ENCODE measurements at regions not wholly inside any gene's neighbourhood (a gene's known extent, or its start where the extent isn't known, plus 50 kb on each side); places are given as distances from the start of the nearest gene placed in this dataset.
"Not testable (repeated sequence)": the region's sequence is repeated elsewhere in the genome, so short reads cannot be mapped to it uniquely, and the experiment has no call there.

DNA sequence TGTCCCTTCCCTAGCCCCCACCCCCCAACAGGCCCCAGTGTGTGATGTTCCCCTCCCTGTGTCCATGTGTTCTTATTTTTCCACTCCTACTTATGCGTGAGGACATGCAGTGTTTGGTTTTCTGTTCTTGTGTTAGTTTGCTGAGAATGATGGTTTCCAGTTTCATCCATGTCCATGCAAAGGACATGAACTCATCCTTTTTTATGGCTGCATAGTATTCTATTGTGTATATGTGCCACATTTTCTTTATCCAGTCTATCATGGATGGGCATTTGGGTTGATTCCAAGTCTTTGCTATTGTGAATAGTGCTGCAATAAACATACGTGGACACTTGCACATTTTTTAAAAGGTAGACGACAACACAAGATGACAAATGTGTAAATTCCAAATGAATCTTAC lies 192.5 kb upstream of the SAMSN1 start:
- not testable (repeated sequence) for H3K9ac ChIP-seq (ENCODE audit: low read length); H3K27me3 ChIP-seq (ENCODE audit: control insufficient read depth, insufficient read depth, low read length); H3K9me3 ChIP-seq (ENCODE audit: control insufficient read depth, low read depth, low read length); H3K4me1 ChIP-seq (ENCODE audit: control insufficient read depth, low read depth, low read length); H3K4me3 ChIP-seq (ENCODE audit: low read length); H3K27ac ChIP-seq (ENCODE audit: low read length); H3K36me3 ChIP-seq (ENCODE audit: control insufficient read depth, low read depth, low read length)

DNA sequence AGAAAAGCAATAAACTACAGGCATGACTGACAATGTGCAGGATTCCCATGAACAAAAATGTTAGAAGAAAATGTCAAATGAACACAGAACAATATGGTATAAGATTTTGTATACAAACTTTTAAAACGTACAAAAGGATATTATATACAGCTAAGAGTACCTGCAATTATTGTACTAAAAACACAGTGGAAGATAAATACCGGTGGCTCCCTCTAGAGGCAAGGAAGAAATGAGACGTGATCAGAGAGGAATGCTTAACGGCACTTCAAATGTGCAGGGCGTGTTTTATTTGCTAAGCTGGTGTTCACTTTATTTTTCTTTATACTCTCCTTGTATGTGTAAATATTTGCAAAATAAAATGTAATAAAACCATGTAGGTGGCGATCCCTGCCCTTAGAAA lies 191.8 kb upstream of the SAMSN1 start:
- no peaks in the 10 kb centered on the region for H3K4me1 ChIP-seq (ENCODE audit: control insufficient read depth, low read depth, low read length)
- no peak overlapping the region for H3K9ac ChIP-seq (ENCODE audit: low read length)
- H3K27ac ChIP-seq (ENCODE audit: low read length) = no peak overlapping the region
- no peaks in the 10 kb centered on the region for H3K27me3 ChIP-seq (ENCODE audit: control insufficient read depth, insufficient read depth, low read length)
- H3K9me3 ChIP-seq (ENCODE audit: control insufficient read depth, low read depth, low read length) = no peaks in the 10 kb centered on the region
- H3K4me3 ChIP-seq (ENCODE audit: low read length) = no peak overlapping the region
- no peaks in the 10 kb centered on the region for H3K36me3 ChIP-seq (ENCODE audit: control insufficient read depth, low read depth, low read length)

- Histone ChIP-seq H3K27ac (ENCODE audit: low read length) (no peak overlapping the region), H3K9me3 (ENCODE audit: control insufficient read depth, low read depth, low read length) (no peaks in the 10 kb centered on the region), H3K9ac (ENCODE audit: low read length) (no peak overlapping the region)
These were observed 191.2 kb upstream of the SAMSN1 start for GRCh38 chr21:14737284-14737691.

GRCh38 chr21:14736672-14737071 lies 190.6 kb upstream of the SAMSN1 start:
- H3K4me1 ChIP-seq (ENCODE audit: control insufficient read depth, low read depth, low read length) = no peaks in the 10 kb centered on the region
- H3K27ac ChIP-seq (ENCODE audit: low read length) = no peak overlapping the region

More at GRCh38 chr21:14737284-14737691, 191.2 kb upstream of the SAMSN1 start:
- no peaks in the 10 kb centered on the region for H3K36me3 ChIP-seq (ENCODE audit: control insufficient read depth, low read depth, low read length)
- H3K27me3 ChIP-seq (ENCODE audit: control insufficient read depth, insufficient read depth, low read length) = no peaks in the 10 kb centered on the region
- H3K4me1 ChIP-seq (ENCODE audit: control insufficient read depth, low read depth, low read length) = no peaks in the 10 kb centered on the region
- H3K4me3 ChIP-seq (ENCODE audit: low read length) = no peak overlapping the region

DNA sequence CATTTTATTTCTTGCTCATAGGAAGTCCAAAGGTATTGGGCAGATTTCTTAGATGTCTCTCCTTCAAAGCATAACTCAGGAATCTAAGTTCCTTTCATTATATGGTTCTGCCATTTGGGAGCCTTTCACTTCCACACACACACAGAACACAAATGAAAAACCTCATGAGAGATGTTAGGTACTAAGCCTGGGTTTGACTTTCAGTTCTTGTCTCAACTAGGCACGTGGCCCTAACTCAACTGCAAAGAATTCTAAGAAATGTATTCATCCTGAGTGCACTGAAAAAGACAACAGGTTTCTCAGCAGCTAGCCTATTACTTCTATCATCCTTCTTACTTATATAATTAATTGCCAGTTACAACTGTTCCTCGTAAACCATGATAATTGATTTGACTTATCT lies 190.0 kb upstream of the SAMSN1 start:
- Histone ChIP-seq H3K27ac (ENCODE audit: low read length) (no peak overlapping the region), H3K27me3 (ENCODE audit: control insufficient read depth, insufficient read depth, low read length) (no peaks in the 10 kb centered on the region), H3K9me3 (ENCODE audit: control insufficient read depth, low read depth, low read length) (no peaks in the 10 kb centered on the region), H3K4me3 (ENCODE audit: low read length) (no peak overlapping the region), H3K9ac (ENCODE audit: low read length) (no peak overlapping the region), H3K36me3 (ENCODE audit: control insufficient read depth, low read depth, low read length) (no peaks in the 10 kb centered on the region), H3K4me1 (ENCODE audit: control insufficient read depth, low read depth, low read length) (no peaks in the 10 kb centered on the region)

More at GRCh38 chr21:14736672-14737071, 190.6 kb upstream of the SAMSN1 start:
- Histone ChIP-seq H3K9me3 (ENCODE audit: control insufficient read depth, low read depth, low read length) (no peaks in the 10 kb centered on the region), H3K9ac (ENCODE audit: low read length) (no peak overlapping the region), H3K4me3 (ENCODE audit: low read length) (no peak overlapping the region), H3K27me3 (ENCODE audit: control insufficient read depth, insufficient read depth, low read length) (no peaks in the 10 kb centered on the region), H3K36me3 (ENCODE audit: control insufficient read depth, low read depth, low read length) (no peaks in the 10 kb centered on the region)

GRCh38 chr21:14734833-14735232 lies 188.7 kb upstream of the SAMSN1 start:
- no peak overlapping the region for H3K9ac ChIP-seq (ENCODE audit: low read length)

GRCh38 chr21:14734191-14734590 lies 188.1 kb upstream of the SAMSN1 start:
- H3K9ac ChIP-seq (ENCODE audit: low read length) = no peak overlapping the region
- H3K27me3 ChIP-seq (ENCODE audit: control insufficient read depth, insufficient read depth, low read length) = no peaks in the 10 kb centered on the region
- H3K27ac ChIP-seq (ENCODE audit: low read length) = no peak overlapping the region
- no peaks in the 10 kb centered on the region for H3K9me3 ChIP-seq (ENCODE audit: control insufficient read depth, low read depth, low read length)
- no peaks in the 10 kb centered on the region for H3K36me3 ChIP-seq (ENCODE audit: control insufficient read depth, low read depth, low read length)
- H3K4me1 ChIP-seq (ENCODE audit: control insufficient read depth, low read depth, low read length) = no peaks in the 10 kb centered on the region
- no peak overlapping the region for H3K4me3 ChIP-seq (ENCODE audit: low read length)

More at GRCh38 chr21:14734833-14735232, 188.7 kb upstream of the SAMSN1 start:
- Histone ChIP-seq H3K4me1 (ENCODE audit: control insufficient read depth, low read depth, low read length) (no peaks in the 10 kb centered on the region), H3K27ac (ENCODE audit: low read length) (no peak overlapping the region), H3K36me3 (ENCODE audit: control insufficient read depth, low read depth, low read length) (no peaks in the 10 kb centered on the region), H3K27me3 (ENCODE audit: control insufficient read depth, insufficient read depth, low read length) (no peaks in the 10 kb centered on the region), H3K4me3 (ENCODE audit: low read length) (no peak overlapping the region), H3K9me3 (ENCODE audit: control insufficient read depth, low read depth, low read length) (no peaks in the 10 kb centered on the region)

DNA sequence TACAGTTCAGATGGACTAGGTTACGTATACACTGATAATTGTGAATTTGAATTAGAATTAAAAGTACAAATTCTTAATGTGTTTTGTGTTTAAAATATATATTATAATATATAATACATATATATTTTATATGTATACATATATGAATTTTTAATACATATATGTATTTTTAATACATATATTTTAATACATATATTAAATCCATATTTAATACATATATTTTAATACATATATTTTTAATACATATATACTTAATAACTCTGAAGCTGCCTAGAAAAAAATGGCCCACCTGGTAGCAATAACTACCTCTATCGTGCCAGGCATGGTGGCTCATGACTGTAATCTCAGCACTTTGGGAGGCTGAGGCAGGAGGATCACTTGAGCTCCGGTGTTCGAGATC lies 179.1 kb upstream of the SAMSN1 start:
- Histone ChIP-seq H3K27me3 (ENCODE audit: control insufficient read depth, insufficient read depth, low read length) (no peaks in the 10 kb centered on the region), H3K4me3 (ENCODE audit: low read length) (no peak overlapping the region), H3K9me3 (ENCODE audit: control insufficient read depth, low read depth, low read length) (no peaks in the 10 kb centered on the region), H3K4me1 (ENCODE audit: control insufficient read depth, low read depth, low read length) (peaks cover 4% of the 10 kb centered on the region), H3K9ac (ENCODE audit: low read length) (no peak overlapping the region), H3K27ac (ENCODE audit: low read length) (no peak overlapping the region), H3K36me3 (ENCODE audit: control insufficient read depth, low read depth, low read length) (no peaks in the 10 kb centered on the region)

DNA sequence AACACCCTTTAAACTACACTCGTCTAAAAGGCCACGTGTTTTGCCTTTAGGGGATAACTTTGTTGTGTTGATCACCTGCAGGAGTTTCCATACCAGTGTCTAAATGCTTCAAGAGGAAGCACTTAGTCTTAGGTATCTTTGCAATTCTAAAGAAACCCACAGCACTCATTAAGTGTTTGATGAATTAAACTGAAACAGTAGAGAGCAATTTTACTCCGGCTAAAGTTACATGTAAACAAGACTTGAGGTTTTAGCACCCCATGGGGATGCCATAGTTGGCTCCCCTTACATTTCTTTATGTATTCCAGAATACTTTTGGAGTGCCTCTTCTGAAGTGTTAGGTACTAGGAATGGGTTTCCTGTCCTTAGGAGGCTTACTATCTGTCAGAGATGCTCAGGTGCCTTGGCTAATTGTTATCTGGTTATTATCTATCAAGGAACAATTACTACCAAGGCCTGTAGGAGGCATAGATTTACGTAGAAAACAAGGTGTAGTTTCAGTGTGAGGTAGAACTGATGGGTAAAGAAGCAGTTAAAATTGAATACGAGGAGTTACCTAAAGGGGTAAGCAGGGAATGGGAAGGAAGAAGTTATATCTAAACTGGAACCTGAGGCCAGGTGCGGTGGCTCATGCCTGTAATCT lies 176.8 kb upstream of the SAMSN1 start:
- Histone ChIP-seq H3K27ac (ENCODE audit: low read length) (no peak overlapping the region), H3K9me3 (ENCODE audit: control insufficient read depth, low read depth, low read length) (no peaks in the 10 kb centered on the region), H3K27me3 (ENCODE audit: control insufficient read depth, insufficient read depth, low read length) (no peaks in the 10 kb centered on the region), H3K4me1 (ENCODE audit: control insufficient read depth, low read depth, low read length) (peaks cover 4% of the 10 kb centered on the region), H3K9ac (ENCODE audit: low read length) (no peak overlapping the region), H3K4me3 (ENCODE audit: low read length) (no peak overlapping the region), H3K36me3 (ENCODE audit: control insufficient read depth, low read depth, low read length) (no peaks in the 10 kb centered on the region)

- Histone ChIP-seq H3K27ac (ENCODE audit: low read length) (no peak overlapping the region), H3K4me3 (ENCODE audit: low read length) (no peak overlapping the region), H3K9ac (ENCODE audit: low read length) (no peak overlapping the region), H3K4me1 (ENCODE audit: control insufficient read depth, low read depth, low read length) (no peaks in the 10 kb centered on the region), H3K27me3 (ENCODE audit: control insufficient read depth, insufficient read depth, low read length) (no peaks in the 10 kb centered on the region), H3K9me3 (ENCODE audit: control insufficient read depth, low read depth, low read length) (no peaks in the 10 kb centered on the region), H3K36me3 (ENCODE audit: control insufficient read depth, low read depth, low read length) (no peaks in the 10 kb centered on the region)
These were observed 174.1 kb upstream of the SAMSN1 start for GRCh38 chr21:14720237-14720636.

- no peak overlapping the region for H3K9ac ChIP-seq (ENCODE audit: low read length)
- H3K27me3 ChIP-seq (ENCODE audit: control insufficient read depth, insufficient read depth, low read length) = no peaks in the 10 kb centered on the region
- peaks cover 1% of the 10 kb centered on the region for H3K9me3 ChIP-seq (ENCODE audit: control insufficient read depth, low read depth, low read length)
- H3K27ac ChIP-seq (ENCODE audit: low read length) = no peak overlapping the region
- H3K36me3 ChIP-seq (ENCODE audit: control insufficient read depth, low read depth, low read length) = no peaks in the 10 kb centered on the region
- H3K4me1 ChIP-seq (ENCODE audit: control insufficient read depth, low read depth, low read length) = no peaks in the 10 kb centered on the region
- H3K4me3 ChIP-seq (ENCODE audit: low read length) = no peak overlapping the region
These were observed 172.8 kb upstream of the SAMSN1 start for GRCh38 chr21:14718951-14719350.

DNA sequence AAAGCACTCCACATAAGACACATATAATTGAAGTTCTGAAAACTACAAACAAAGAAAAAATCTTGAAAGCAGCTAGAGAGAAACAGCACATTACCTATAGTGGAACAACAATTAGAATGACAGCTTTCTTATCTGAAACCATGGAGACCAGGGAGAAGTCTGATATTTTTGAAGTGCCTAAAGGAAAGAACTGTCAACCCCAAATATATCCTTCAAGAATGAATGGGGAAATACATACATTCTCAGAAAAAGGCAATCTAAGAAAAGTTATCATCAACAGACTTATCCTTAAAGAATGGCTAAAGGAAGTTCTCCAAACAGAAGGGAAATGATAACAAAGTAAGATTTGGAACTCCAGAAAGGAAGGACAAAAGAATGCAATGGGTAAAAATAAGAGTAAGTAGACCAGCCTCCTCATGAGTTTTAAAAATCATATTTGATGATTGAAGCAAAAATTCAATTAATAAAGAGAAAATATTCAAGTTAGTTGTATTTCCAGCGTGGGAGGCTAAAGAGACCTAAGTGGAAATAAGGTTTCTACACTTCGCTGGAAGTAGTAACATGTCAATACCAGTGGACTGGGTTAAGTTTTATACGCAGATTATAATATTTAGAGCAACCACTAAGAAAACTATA lies 170.8 kb upstream of the SAMSN1 start:
- Histone ChIP-seq H3K36me3 (ENCODE audit: control insufficient read depth, low read depth, low read length) (no peaks in the 10 kb centered on the region), H3K9me3 (ENCODE audit: control insufficient read depth, low read depth, low read length) (peaks cover 6% of the 10 kb centered on the region), H3K27me3 (ENCODE audit: control insufficient read depth, insufficient read depth, low read length) (no peaks in the 10 kb centered on the region), H3K4me3 (ENCODE audit: low read length) (no peak overlapping the region), H3K4me1 (ENCODE audit: control insufficient read depth, low read depth, low read length) (no peaks in the 10 kb centered on the region), H3K27ac (ENCODE audit: low read length) (no peak overlapping the region), H3K9ac (ENCODE audit: low read length) (no peak overlapping the region)
